IPS-20b (cell line): ENCODE measurements at regions not wholly inside any gene's neighbourhood (a gene's known extent, or its start where the extent isn't known, plus 50 kb on each side); places are given as distances from the start of the nearest gene placed in this dataset.
A peak's percentile ranks its signal among the peaks of the same experiment; 100 is the strongest.
"Not testable (repeated sequence)": the region's sequence is repeated elsewhere in the genome, so short reads cannot be mapped to it uniquely, and the experiment has no call there.

ENCODE experiments used
- H3K27ac ChIP-seq: one replicate; pipeline ENCODE4 v1.5.1; 2013; ENCODE audit warnings: low read length
- H3K27me3 ChIP-seq: 2 replicates; pipeline ENCODE4 v1.6.1; 2013; ENCODE audit warnings: mild to moderate bottlenecking, low read length, inconsistent platforms; ENCODE audit not compliant: insufficient read depth
- H3K36me3 ChIP-seq: 2 replicates; pipeline ENCODE4 v1.6.1; 2013; ENCODE audit warnings: low read depth, mild to moderate bottlenecking, inconsistent platforms, low read length, moderate library complexity; ENCODE audit not compliant: insufficient read depth
- H3K4me1 ChIP-seq: 2 replicates; pipeline ENCODE4 v1.6.1; 2013; ENCODE audit warnings: mild to moderate bottlenecking, control low read depth, inconsistent platforms, low read length, moderate library complexity; ENCODE audit not compliant: insufficient read depth
- H3K4me3 ChIP-seq: 2 replicates; pipeline ENCODE4 v1.5.1; 2013; ENCODE audit warnings: mild to moderate bottlenecking, low read length, inconsistent platforms
- H3K9ac ChIP-seq: 2 replicates; pipeline ENCODE4 v1.6.1; 2013; ENCODE audit warnings: low read depth, mild to moderate bottlenecking, inconsistent platforms, low read length, moderate library complexity
- H3K9me3 ChIP-seq: 2 replicates; pipeline ENCODE4 v1.6.1; 2013; ENCODE audit warnings: mild to moderate bottlenecking, low read depth, low read length, inconsistent platforms; ENCODE audit not compliant: insufficient read depth

DNA sequence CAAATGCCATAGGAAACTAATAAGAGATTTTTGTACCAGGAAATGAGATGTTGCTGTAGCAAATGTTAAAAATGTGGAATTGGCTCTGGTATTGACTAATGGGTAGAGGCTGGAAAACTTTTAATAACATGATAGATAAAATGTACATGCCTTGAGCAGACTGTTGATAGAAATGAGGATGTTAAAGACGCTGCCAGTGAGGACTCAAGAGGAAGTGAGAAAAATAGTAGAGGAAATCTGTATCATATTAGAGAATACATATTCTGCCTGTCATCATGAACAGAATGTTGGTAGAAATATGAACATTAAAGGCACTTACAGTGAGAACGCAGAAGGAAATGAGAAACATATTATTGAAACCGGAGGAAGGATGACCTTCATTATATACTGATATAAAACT, 577.2 kb upstream of the HTR2C start:
- no peaks in the 10 kb centered on the region for H3K9me3 ChIP-seq
- no peaks in the 10 kb centered on the region for H3K27me3 ChIP-seq
- H3K4me3 ChIP-seq: no peak overlapping the region
- no peak overlapping the region for H3K27ac ChIP-seq
- no peak overlapping the region for H3K9ac ChIP-seq
- H3K4me1 ChIP-seq: no peaks in the 10 kb centered on the region
- no peaks in the 10 kb centered on the region for H3K36me3 ChIP-seq

DNA sequence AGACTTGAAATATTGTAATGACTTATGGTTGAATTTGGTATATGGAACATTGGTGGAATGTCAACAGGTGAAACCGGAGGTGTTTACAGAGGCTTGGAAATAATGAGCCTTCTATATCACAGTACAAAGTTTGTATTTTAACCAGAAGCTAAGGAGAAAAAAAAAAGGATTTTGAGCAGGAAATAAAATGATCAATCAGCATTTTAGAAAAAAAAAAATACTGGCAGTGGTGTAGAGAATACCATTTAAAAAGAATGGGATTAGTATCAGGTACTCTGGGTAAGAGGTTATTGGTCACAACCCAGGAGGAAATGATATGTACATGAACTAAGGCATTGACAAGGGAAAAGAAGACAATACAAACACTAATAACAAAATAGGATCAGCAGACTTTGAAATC, 587.1 kb upstream of the HTR2C start:
- no peak overlapping the region for H3K9ac ChIP-seq
- no peak overlapping the region for H3K27ac ChIP-seq
- H3K36me3 ChIP-seq: no peaks in the 10 kb centered on the region
- no peaks in the 10 kb centered on the region for H3K9me3 ChIP-seq
- no peak overlapping the region for H3K4me3 ChIP-seq
- peaks cover 5% of the 10 kb centered on the region; the same call in 1 of the 2 replicates for H3K4me1 ChIP-seq
- H3K27me3 ChIP-seq: no peaks in the 10 kb centered on the region

DNA sequence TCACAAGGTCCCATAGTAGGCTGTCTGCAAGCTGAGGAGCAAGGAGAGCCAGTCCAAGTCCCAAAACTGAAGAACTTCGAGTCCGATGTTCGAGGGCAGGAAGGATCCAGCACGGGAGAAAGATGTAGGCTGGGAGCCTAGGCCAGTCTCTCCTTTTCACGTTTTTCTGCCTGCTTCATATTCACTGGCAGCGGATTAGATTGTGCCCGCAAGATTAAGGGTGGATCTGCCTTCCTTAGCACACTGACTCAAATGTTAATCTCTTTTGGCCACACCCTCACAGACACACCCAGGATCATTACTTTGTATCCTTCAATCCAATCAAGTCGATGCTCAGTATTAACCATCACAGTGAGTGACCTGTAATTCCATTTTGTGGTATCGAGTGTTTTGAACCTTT, 592.2 kb upstream of the HTR2C start:
- peak overlapping the region; percentile 59 for H3K4me3 ChIP-seq
- not testable (repeated sequence) for H3K27ac ChIP-seq, H3K9ac ChIP-seq, H3K27me3 ChIP-seq, H3K9me3 ChIP-seq, H3K36me3 ChIP-seq
- H3K4me1 ChIP-seq: peaks cover 19% of the 10 kb centered on the region; the same call in 1 of the 2 replicates

DNA sequence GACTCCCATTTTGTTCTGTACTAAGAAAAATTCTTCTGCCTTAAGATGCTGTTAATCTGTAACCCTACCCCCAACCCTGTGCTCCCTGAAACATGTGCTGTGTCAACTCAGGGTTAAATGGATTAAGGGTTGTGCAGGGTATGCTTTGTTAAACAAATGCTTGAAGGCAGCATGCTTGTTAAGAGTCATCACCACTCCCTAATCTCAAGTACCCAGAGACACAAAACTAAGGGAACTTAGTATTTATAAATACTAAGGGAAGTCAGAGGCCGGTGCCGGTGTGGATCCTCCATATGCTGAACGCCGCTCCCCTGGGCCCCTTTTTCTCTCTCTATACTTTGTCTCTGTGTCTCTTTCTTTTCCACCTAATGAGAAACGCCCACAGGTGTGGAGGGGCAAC, 593.2 kb upstream of the HTR2C start:
- Histone ChIP-seq H3K36me3 (peaks cover 18% of the 10 kb centered on the region), H3K4me3 (peak overlapping the region; percentile 71), H3K4me1 (peaks cover 19% of the 10 kb centered on the region; the same call in 1 of the 2 replicates), H3K9ac (peak overlapping the region; percentile 76)
- not testable (repeated sequence) for H3K27me3 ChIP-seq, H3K27ac ChIP-seq, H3K9me3 ChIP-seq

DNA sequence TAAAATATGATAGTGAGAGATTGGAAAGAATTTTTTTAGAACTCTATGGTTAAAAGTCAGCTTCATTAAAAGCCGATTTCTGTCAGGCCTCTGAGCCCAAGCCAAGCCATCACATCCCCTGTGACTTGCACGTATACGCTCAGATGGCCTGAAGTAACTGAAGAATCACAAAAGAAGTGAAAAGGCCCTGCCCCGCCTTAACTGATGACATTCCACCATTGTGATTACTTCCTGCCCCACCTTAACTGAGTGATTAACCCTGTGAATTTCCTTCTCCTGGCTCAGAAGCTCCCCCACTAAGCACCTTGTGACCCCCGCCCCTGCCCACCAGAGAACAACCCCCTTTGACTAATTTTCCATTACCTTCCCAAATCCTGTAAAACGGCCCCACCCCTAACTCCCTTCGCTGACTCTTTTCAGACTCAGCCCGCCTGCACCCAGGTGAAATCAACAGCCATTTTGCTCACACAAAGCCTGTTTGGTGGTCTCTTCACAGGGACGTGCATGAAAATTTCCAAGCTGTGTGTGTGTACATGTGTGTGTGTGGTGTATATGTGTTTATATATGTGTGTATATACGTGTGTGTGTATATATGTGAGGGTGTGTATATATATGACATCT, 595.5 kb upstream of the HTR2C start:
- H3K27me3 ChIP-seq, H3K9me3 ChIP-seq, H3K4me3 ChIP-seq, H3K27ac ChIP-seq: not testable (repeated sequence)
- peaks cover 14% of the 10 kb centered on the region; the same call in 1 of the 2 replicates for H3K4me1 ChIP-seq
- peaks cover 25% of the 10 kb centered on the region for H3K36me3 ChIP-seq
- H3K9ac ChIP-seq: peak overlapping the region; percentile 56; the same call in 1 of the 2 replicates

DNA sequence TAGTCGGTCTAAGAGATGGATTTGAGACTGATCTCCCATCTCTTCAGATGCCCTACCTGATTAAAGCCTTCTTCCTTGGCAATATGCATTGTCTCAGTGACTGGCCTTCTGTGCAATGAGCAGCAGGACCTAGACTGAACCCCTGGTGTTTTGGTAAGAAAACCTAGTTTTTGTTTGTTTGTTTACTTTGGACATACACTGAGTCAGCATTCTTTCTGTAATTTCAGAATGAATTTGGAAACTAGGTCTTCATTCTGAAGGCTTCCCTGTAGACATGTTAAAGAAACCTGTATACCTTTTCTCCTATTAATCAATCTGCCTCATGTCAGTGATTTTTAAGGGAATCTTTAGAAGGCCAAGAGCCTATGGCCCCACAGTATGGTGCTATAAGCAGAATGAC, 597.5 kb upstream of the HTR2C start:
- peaks cover 33% of the 10 kb centered on the region for H3K36me3 ChIP-seq
- no peak overlapping the region for H3K4me3 ChIP-seq
- no peak overlapping the region for H3K9ac ChIP-seq
- peaks cover 8% of the 10 kb centered on the region for H3K9me3 ChIP-seq
- H3K27me3 ChIP-seq: no peaks in the 10 kb centered on the region
- peaks cover 14% of the 10 kb centered on the region; the same call in 1 of the 2 replicates for H3K4me1 ChIP-seq
- no peak overlapping the region for H3K27ac ChIP-seq

DNA sequence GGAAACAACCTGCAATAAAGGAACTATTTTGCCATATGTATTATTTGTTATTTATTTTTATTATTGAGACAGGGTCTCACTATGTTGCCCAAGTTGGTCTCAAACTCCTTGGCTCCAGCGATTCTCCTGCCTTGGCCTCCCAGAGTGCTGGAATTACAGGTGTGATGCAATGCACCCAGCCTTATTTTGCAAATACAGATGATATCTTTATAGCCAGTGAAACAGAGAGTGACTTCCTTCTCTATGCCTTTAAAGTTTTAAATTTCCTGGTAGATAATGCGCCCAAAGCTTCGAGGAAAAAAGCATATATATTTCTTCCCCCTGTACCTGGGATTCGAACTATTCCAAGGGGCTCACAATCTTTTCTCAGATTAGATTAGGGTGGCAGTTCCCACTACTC, 601.1 kb upstream of the HTR2C start:
- Histone ChIP-seq H3K36me3 (peaks cover 56% of the 10 kb centered on the region), H3K4me1 (peaks cover 2% of the 10 kb centered on the region; the same call in 1 of the 2 replicates), H3K4me3 (no peak overlapping the region), H3K9me3 (peaks cover 8% of the 10 kb centered on the region), H3K9ac (no peak overlapping the region), H3K27ac (no peak overlapping the region), H3K27me3 (no peaks in the 10 kb centered on the region)

DNA sequence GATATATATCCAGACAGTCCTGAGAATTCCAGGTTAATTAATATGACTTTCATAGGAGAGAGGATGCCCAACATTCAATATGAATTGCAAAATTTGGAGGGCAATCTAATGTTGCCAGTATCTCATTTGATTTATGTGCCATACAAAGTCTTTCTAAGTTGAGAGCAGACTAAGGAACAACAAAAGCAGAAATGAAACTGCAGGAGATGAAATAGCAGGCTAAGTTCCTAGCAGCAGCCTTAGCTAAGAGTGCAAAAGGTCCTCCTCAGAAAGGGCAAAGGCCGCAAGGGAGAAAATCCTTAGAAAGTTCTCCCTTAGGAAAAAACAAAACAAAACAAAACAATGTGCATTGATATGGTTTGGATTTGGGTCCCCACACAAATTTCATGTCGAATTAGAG, 602.9 kb upstream of the HTR2C start:
- Histone ChIP-seq H3K9ac (no peak overlapping the region), H3K27me3 (no peaks in the 10 kb centered on the region), H3K27ac (no peak overlapping the region), H3K9me3 (peaks cover 2% of the 10 kb centered on the region; the same call in 1 of the 2 replicates), H3K4me3 (no peak overlapping the region), H3K36me3 (peaks cover 41% of the 10 kb centered on the region), H3K4me1 (peaks cover 10% of the 10 kb centered on the region)

DNA sequence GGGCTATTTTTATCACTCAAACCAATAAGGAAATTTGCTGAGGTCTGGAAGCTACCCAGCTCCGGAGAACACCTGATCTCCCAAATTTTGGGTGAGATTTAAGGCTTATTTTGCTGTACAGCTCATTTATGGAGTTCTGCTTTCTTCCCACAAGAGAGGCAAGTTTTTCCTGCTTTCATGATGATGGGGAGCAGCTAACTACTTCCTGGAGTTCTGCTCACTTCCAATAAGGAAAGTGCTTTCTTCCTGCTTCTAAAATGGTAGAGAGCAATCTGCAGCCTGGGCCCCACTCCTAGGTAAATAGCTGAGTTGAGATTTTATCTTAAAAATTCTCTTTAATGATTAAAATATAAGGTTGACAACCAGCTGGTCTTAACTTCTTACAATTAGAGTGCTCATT, 606.0 kb upstream of the HTR2C start:
- no peak overlapping the region for H3K4me3 ChIP-seq
- H3K9me3 ChIP-seq: no peaks in the 10 kb centered on the region
- H3K27me3 ChIP-seq: no peaks in the 10 kb centered on the region
- H3K36me3 ChIP-seq: peaks cover 31% of the 10 kb centered on the region
- H3K9ac ChIP-seq: no peak overlapping the region
- no peak overlapping the region for H3K27ac ChIP-seq
- H3K4me1 ChIP-seq: peaks cover 21% of the 10 kb centered on the region

DNA sequence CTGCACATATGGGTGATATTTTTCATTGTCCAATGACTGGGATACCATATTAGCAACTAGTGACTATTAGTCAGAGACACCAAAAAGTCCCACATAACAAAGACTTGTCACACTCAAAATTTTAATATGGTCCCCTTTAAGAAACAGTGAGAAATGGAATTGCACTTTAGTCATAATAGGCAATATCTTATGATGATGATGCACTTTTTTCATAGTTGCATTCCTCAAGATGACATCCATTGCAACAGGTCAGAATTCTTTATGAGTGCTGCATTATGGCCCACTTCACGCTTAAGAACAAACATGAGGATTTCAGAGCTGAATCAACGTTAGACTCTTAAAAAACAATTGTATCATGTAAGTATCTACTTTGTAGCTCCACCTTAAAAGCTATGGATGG, 608.4 kb upstream of the HTR2C start:
- Histone ChIP-seq H3K27me3 (no peaks in the 10 kb centered on the region), H3K4me3 (no peak overlapping the region), H3K36me3 (peaks cover 19% of the 10 kb centered on the region), H3K4me1 (peaks cover 21% of the 10 kb centered on the region), H3K9ac (no peak overlapping the region), H3K27ac (no peak overlapping the region), H3K9me3 (no peaks in the 10 kb centered on the region)

DNA sequence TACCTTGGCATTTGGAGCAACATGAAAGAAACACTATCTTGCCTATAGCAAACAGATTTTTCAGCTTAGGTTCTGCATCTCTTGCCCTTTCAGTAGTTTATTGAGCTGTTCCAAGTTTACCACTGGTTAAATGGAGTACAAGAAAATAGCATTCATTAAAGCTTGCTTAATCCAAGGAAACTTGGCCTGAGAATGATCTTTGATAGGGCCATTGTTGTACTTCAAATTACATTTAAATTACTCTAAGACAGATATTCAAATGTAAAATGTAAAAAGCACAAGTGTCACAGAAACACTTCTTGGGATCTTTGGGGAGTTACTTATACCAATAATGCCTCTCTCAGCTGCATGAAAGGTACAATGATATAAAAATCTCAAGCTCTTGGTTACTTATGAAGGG, 609.0 kb upstream of the HTR2C start:
- H3K4me3 ChIP-seq: no peak overlapping the region
- H3K4me1 ChIP-seq: peaks cover 21% of the 10 kb centered on the region
- H3K27ac ChIP-seq: no peak overlapping the region
- no peaks in the 10 kb centered on the region for H3K9me3 ChIP-seq
- H3K27me3 ChIP-seq: no peaks in the 10 kb centered on the region
- no peak overlapping the region for H3K9ac ChIP-seq
- H3K36me3 ChIP-seq: peaks cover 14% of the 10 kb centered on the region

DNA sequence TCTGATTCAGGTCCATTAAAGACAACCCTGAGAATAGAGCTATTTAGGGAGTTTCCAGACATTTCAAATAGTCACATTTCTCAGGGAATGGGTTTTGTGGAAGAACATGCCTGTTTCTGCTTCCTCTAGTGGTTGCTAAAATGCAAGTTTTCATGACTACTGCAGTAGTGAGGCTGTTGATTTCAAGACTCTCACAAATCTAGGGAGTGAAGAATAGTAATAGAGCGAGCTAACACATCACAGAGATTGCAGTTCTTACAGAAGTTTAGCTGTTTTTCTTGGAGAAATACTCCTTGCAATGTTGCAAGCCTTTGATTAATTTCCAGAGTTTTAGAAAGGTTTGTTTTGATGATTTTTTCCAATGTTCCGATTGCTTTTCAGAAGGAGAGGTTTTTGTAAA, 610.2 kb upstream of the HTR2C start:
- peaks cover 21% of the 10 kb centered on the region for H3K4me1 ChIP-seq
- H3K27ac ChIP-seq: no peak overlapping the region
- no peaks in the 10 kb centered on the region for H3K27me3 ChIP-seq
- H3K9me3 ChIP-seq: no peaks in the 10 kb centered on the region
- peaks cover 6% of the 10 kb centered on the region; the same call in 1 of the 2 replicates for H3K36me3 ChIP-seq
- no peak overlapping the region for H3K9ac ChIP-seq
- H3K4me3 ChIP-seq: no peak overlapping the region
